Loucy (cell line): ENCODE measurements at regions not wholly inside any gene's neighbourhood (a gene's known extent, or its start where the extent isn't known, plus 50 kb on each side); places are given as distances from the start of the nearest gene placed in this dataset.

Source experiments
- CTCF ChIP-seq: fragments of 200-600 bp; sonication (generic); conservative IDR thresholded peaks from 2 replicates; pipeline ENCODE4 v1.5.1; 2014; ENCODE audit warnings: mild to moderate bottlenecking, antibody characterized with exemption, low read length
- EZH2phosphoT487 ChIP-seq: fragments of 200-600 bp; IDR thresholded peaks from 2 replicates; pipeline ENCODE4 v1.6.1; 2018; ENCODE audit warnings: antibody characterized with exemption, mild to moderate bottlenecking, moderate library complexity, borderline replicate concordance

GRCh38 chr16:79533292-79533691, 67.2 kb downstream of the MAF start:
- TF ChIP-seq CTCF = no peak
- TF ChIP-seq EZH2phosphoT487 = no peak
